GM18868 (cell line): ENCODE measurements at regions not wholly inside any gene's neighbourhood (a gene's known extent, or its start where the extent isn't known, plus 50 kb on each side); places are given as distances from the start of the nearest gene placed in this dataset.

Experiments used
- ATAC-seq: cut with Tn5 transposase; IDR thresholded peaks from one replicate; pipeline ENCODE4 v1.9.1; 2021; ENCODE audit warnings: mild to moderate bottlenecking, moderate library complexity; ENCODE audit not compliant: unreplicated experiment

DNA sequence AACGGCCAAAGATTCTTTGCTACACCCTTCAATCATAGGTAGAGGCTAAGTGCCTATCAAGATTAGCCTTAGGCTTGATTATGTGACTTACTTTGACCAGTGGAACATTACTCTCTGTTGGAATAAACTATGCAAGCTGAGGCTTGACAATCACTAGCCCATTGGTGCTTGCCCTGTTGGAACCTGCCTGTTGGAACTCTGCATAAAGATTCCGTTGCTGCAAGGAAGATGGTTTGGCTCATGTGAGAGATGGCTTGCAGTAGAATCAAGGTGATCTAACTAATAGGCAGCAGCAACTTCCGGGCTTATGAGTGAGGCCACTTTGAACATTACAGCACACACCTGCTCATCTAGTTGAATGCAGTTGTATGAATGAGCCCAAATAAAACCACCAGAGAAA lies 227.7 kb upstream of the TSHZ2 start:
- no peak for ATAC-seq

GRCh38 chr20:52738081-52738480 lies 234.1 kb upstream of the TSHZ2 start:
- no peak for ATAC-seq

DNA sequence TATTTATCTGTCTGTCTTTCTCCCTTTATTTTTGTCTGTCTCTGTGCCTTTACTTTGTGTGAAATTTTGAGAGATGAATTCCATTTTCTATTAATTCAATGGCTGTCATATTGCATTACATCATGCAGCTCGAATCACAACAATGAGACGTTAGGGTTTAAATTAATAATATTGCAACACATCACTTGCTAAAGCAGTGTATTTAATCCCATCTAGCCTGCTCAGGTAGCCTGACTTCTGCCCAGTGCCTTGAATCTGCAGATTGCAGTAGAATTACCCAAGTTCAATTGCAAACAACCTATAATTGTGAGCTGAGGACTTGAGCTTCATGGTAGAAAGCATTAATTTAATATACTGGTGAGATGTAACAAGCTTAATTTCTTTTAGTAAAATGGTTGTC lies 235.7 kb upstream of the TSHZ2 start:
- no peak for ATAC-seq

- no peak for ATAC-seq
Measured at GRCh38 chr20:52731093-52731492, 241.1 kb upstream of the TSHZ2 start.

GRCh38 chr20:52727740-52728456 lies 244.3 kb upstream of the TSHZ2 start:
- no peak for ATAC-seq

DNA sequence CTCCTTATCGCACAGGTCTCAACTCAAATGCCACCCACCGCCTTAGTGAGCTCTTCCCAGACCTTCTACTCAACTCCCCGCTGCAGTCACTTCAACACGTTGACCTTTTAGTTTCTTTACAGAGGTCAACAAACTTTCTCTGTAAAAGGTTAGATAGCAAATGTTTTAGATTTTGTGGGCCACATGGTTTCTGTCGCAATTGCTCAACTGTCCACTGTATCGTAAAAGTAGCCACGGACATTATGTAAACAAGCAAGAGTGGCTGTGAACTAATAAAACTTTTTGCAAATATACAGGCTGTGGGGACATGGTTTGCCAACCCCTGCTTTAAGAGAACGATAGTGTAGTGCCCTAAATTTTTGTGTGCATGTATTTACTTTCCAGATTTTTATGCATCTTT lies 247.6 kb upstream of the TSHZ2 start:
- no peak for ATAC-seq

- ATAC-seq: no peak
Measured at GRCh38 chr20:52722926-52723688, 249.1 kb upstream of the TSHZ2 start.

GRCh38 chr20:52708137-52708536 lies 264.0 kb upstream of the TSHZ2 start:
- no peak for ATAC-seq

DNA sequence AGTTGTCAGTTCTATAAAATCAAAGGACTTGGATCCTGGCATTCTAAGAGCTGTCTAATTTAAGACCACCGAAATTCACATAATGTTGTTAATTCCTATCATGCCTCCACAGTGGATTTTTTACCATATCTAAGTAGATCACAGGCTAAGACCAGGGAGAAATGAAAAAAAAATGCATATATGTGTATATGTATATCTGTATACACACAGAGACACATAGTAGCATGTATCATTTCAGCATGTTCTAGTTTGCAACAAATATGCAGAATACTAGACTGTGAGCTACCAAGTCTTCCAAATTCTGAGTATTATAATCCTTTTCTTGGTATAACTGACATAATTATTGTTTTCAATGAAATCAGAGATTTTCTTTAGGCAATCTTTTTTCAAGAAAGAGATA lies 267.6 kb upstream of the TSHZ2 start:
- no peak for ATAC-seq

- ATAC-seq: no peak
Measured at GRCh38 chr20:52688345-52688744, 283.8 kb upstream of the TSHZ2 start.

DNA sequence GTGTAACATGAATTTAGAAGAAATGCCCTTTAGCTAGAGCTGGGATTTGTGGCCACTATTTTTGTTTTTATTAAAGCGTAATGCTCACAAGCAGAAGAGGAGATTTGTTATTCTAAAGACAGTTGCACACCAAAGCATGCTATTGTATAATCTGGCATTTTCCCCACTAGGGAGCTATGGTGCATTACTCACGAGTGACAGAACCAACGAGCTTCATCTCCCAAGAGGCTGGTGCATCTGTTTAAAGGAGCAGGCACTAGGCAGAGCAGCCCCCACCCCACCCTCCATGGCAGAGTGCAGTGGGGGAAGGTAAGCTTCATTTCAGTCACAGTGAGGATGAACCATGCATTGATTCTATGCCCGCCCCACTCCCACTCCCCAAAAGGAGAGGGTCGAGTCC lies 287.3 kb upstream of the TSHZ2 start:
- no peak for ATAC-seq

GRCh38 chr20:52684176-52684575 lies 288.0 kb upstream of the TSHZ2 start:
- ATAC-seq: no peak

DNA sequence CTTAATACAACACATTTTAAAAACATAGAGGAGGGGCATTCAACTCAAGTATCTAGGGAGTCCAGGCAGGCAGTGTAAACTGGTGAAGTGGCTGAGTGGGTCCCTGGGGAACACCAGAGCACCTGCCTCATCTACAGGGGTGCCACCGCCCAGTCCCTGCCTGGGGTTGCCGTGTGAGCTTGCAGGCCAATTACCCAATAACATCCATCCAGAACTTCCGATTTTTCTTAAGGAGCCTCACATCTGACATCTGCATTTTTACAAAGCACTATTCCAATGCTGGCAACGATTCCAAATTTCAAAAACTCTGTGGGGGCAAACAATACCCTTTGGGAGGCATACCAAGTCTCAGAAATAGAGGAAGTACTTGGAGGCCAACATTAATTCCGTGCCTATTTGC lies 288.4 kb upstream of the TSHZ2 start:
- ATAC-seq: no peak

GRCh38 chr20:52682237-52682636 lies 289.9 kb upstream of the TSHZ2 start:
- ATAC-seq: no peak

DNA sequence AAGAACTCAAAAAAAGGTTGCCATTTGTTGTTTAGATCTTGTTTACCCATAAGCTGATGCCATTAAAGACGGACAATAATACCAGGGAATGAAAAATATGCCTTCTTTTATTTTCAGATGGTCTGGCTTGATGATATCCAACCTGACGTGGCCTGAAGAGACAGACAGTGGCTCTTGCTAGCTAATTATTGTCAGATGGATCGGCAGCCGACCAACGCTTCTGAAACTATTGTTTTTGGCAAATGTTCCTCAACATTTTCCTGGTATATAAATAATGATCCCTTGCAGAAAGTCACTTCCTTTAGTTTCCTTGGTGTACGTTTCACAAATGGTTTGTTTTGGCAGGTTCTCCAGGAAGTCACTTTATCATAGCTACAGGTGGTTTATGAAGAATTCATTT lies 290.9 kb upstream of the TSHZ2 start:
- no peak for ATAC-seq

DNA sequence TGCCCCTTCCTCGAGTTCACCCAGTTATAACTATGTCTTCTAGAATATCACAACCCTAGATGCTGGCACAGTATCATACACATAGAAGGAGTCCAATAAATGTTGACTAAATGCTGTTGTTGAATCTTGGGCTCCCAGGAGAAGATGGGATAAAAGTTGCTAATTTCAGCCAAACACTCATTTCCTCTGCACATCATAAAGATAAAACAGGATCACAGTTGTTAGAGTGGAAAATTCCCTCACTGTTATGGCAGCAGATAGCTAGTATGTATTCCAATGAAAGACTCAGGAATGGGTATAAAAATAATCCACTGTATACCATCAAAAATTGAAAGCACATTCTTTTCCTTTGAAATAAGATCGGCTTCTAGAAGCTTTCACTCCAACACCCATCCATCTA lies 294.9 kb upstream of the TSHZ2 start:
- no peak for ATAC-seq

- no peak for ATAC-seq
Measured at GRCh38 chr20:52676283-52676995, 295.7 kb upstream of the TSHZ2 start.

DNA sequence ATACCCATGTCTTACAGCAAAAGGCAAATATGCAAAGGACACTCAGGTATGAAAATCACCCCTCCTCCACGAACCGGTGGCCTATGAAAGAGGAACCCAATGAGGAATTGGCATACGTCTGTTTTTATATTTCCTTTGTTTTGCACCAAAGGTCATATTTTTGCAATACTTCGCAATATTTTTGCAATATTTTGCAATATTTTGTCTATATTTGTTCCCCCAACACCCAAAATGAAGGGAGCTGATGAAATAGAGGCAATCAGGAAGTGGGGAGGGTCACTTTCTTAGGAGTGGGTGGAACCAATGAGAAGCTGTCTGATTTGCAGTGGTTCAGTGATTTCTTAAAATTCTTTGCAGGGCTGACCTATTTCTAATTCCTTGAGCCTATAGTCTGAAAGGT lies 296.8 kb upstream of the TSHZ2 start:
- no peak for ATAC-seq

GRCh38 chr20:52668626-52669025 lies 303.5 kb upstream of the TSHZ2 start:
- no peak for ATAC-seq

- no peak for ATAC-seq
Measured at GRCh38 chr20:52667358-52667757, 304.8 kb upstream of the TSHZ2 start.

GRCh38 chr20:52665441-52665840 lies 306.7 kb upstream of the TSHZ2 start:
- no peak for ATAC-seq

DNA sequence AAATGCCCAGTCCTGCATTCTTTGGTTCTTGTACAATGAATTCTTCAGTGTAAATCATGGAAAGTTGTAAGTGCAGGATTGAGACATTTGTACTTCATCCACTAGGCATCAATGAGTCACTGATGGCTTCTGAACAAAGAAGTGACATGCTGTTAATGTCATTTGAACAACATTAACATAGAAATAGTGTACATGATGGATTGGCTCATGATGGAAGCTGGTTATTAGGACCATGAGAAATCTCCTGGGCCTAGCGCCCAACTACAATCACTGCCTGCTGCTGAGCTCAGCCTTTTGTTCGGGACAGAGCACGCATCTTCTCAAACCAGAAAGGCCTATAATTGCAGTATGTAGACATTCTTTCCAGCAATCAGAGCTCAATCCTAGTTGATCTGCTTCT lies 316.8 kb upstream of the TSHZ2 start:
- ATAC-seq: no peak
